Retinal pigment epithelial cell (primary cell): ENCODE measurements at regions not wholly inside any gene's neighbourhood (a gene's known extent, or its start where the extent isn't known, plus 50 kb on each side); places are given as distances from the start of the nearest gene placed in this dataset.

Experiments
- DNase-seq: peaks from one replicate; pipeline ENCODE4 v3.0.0-alpha.2; 2010; ENCODE audit warnings: low read depth
- H3K4me3 ChIP-seq: 2 replicates; pipeline ENCODE4 v1.5.1; 2011; ENCODE audit warnings: mild to moderate bottlenecking, low read length, control low read depth, moderate library complexity
- CTCF ChIP-seq: conservative IDR thresholded peaks from 2 replicates; pipeline ENCODE4 v1.5.1; 2011; ENCODE audit warnings: low read depth, low read length, control low read depth, inconsistent platforms

- H3K4me3 ChIP-seq = no peak overlapping the region
Observed at GRCh38 chr17:68771867-68772515, 170.8 kb upstream of the FAM20A start.

GRCh38 chr17:68768804-68769203 is 167.6 kb upstream of the FAM20A start:
- no peak for DNase-seq
- H3K4me3 ChIP-seq = no peak overlapping the region
- TF ChIP-seq CTCF = no peak

More at GRCh38 chr17:68771867-68772515, 170.8 kb upstream of the FAM20A start:
- DNase-seq = no peak
- peak; percentile 72 for TF ChIP-seq CTCF

GRCh38 chr17:68766640-68767039 is 165.5 kb upstream of the FAM20A start:
- no peak overlapping the region for H3K4me3 ChIP-seq
- TF ChIP-seq CTCF = no peak
- no peak for DNase-seq

GRCh38 chr17:68763562-68763961 is 162.4 kb upstream of the FAM20A start:
- H3K4me3 ChIP-seq = no peak overlapping the region
- TF ChIP-seq CTCF = no peak
- DNase-seq = no peak

- no peak for DNase-seq
- no peak overlapping the region for H3K4me3 ChIP-seq
- TF ChIP-seq CTCF = no peak
Observed at GRCh38 chr17:68762911-68763310, 161.7 kb upstream of the FAM20A start.

DNA sequence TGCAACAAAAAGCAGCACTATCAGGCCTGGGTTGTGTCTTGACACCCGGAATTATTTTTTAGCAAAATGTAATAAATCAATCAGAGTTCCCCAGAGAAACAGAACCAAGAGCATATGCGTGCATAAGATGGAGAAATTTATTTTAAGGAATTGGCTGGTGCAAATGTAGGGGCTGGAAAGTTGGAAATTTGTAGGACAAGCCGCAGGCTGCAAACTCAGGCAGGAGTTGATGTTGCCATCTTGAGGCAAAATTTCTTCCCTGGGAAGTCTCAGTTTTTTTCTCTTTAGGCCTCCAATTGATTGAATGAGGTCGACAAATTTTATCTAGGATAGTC is 158.9 kb upstream of the FAM20A start:
- no peak for TF ChIP-seq CTCF
- DNase-seq = no peak
- no peak overlapping the region for H3K4me3 ChIP-seq

GRCh38 chr17:68759343-68760140 is 158.4 kb upstream of the FAM20A start:
- DNase-seq = peak; percentile 78
- peak; percentile 98 for TF ChIP-seq CTCF

More at GRCh38 chr17:68759343-68760140, 158.4 kb upstream of the FAM20A start:
- peak overlapping the region; percentile 52 for H3K4me3 ChIP-seq
